Left kidney (tissue), 1 donor: ENCODE measurements at regions not wholly inside any gene's neighbourhood (a gene's known extent, or its start where the extent isn't known, plus 50 kb on each side); places are given as distances from the start of the nearest gene placed in this dataset.
A peak's percentile ranks its signal among the peaks of the same experiment; 100 is the strongest.
"Not testable (repeated sequence)": the region's sequence is repeated elsewhere in the genome, so short reads cannot be mapped to it uniquely, and the experiment has no call there.

ENCODE experiments used
- DNase-seq: peaks from one replicate; pipeline ENCODE4 v3.0.0-alpha.2; 2013

DNA sequence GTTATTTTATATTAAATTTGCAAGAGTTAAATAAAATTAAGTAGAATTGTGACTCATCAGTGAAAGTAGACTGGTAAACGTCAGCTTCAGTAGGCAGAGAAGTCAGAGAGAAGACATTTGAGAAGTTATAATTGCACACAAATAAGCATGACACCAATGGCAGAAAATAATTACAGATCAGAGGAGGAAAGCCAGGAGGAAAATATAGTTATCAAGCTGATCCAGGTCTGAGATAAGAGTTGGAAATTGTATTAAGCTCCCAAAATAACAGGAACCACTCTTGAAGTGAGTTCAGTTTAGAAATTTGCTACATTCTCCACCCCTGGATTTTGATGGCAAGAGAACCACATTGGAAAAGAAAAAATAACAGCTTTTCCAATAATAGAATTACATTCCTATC lies 533.8 kb upstream of the CHORDC1 start:
- no peak for DNase-seq

DNA sequence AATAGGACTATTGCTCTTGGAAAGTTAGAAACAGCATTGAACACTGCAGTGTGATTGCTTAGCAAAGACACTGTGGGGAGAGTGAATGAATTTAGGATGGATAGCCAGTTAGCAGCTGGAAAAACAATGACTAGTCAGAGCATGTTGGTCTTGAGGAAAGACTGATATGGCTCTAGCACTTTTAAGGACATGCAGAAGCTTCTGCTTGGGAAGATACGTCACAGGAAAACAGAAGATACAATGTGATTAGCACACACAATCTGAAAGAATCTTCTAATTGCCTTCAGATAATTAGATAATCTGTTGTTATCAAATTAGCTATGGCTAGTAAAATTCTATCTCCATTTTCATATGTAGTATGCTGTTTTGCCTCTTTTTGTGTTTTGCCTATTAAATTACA lies 530.7 kb upstream of the CHORDC1 start:
- no peak for DNase-seq

- no peak for DNase-seq
Measured at GRCh38 chr11:90747057-90747456, 524.2 kb upstream of the CHORDC1 start.

DNA sequence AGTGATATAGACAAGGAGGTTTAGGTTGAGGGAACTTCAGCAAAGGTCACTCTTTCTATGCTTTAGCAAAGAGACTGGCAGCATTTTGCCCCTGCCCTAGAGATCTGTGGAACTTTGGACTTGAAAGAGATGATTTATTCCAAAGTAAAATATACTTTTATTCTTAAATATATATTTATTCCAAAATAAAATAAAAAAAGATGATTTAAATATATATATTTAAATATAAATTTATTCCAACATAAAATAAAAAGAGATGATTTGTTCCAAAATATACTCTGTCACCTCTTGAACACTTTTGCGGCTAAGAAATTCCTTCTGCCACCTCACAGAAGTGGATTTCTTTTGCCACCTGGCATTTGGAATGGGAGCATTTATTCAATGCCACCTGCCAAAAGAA lies 521.3 kb upstream of the CHORDC1 start:
- DNase-seq = no peak

DNA sequence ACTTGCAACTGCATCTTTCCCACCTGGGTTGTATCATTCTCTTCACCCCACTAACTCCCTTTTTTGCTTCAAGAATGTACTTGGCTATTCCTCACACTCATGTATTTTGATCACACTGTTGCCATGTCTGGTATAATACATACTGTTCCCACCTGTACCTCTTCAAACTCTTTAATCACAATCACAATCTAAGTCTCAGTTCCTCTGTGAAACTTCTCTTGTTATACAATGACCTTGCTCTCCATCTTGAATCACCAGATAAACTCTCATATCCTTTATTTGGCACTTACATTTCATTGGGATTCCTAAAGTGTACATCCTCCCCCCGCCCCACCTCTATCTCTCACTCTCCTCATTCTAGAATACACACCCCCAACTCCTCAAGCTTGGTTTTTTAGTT lies 516.0 kb upstream of the CHORDC1 start:
- no peak for DNase-seq

GRCh38 chr11:90737444-90738050 lies 514.7 kb upstream of the CHORDC1 start:
- peak; percentile 65 for DNase-seq

DNA sequence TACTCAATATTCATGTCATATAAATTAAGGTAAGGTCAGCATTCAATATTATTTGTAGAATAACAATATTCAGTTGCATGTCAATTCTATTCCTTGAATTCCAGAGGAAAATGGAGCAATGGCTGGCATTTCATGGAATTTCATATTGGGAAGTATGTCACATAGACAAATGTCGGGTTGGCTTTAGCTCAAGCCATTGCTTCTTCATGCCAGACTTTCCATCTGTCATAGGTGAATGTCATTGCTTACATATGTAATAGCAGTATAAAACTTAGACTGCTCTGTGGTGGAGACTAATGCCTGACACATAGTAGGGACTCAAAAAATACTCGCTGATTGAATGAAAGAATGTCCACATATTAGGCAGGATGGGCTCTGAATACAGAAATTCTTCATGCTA lies 509.6 kb upstream of the CHORDC1 start:
- DNase-seq = no peak

GRCh38 chr11:90723475-90723874 lies 500.6 kb upstream of the CHORDC1 start:
- DNase-seq = no peak

- no peak for DNase-seq
Measured at GRCh38 chr11:90722552-90723190, 499.8 kb upstream of the CHORDC1 start.

GRCh38 chr11:90717522-90717921 lies 494.7 kb upstream of the CHORDC1 start:
- DNase-seq = no peak

DNA sequence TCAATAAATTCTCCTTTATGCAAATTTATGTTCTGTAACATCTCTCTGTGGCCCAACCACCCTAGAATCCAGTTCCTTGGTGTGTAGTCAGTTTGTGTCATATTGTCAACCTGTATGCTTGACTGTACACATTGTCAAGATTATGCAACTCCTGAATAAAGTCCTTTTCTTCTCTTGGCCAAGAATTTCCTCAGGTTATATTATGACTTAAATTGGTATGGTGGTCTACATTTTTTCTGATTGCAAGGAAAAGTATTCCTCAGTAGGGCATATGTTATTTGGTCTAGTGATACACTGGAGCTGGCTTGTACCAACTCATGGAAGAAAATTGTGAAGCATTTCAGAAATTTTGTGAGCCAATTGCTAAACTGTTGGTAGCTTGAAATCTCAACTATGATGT lies 482.8 kb upstream of the CHORDC1 start:
- no peak for DNase-seq

DNA sequence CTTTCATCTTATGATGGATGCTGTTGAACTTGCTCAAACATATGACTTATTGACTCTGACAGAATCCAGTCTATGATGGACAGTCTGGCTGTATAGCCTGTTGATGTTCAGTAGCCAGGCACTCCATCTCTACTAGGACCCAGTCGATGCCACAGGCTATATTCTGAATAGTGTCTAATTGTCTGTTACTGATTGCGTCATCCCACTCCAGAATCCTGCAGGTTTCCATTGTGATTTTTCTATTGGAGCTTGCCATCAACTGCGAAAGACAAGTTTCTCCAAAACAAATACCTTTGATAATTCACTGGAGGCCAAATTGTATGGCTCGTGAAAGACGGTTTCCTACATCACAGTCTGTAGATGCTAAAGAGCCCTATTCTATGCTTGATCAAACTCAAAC lies 481.7 kb upstream of the CHORDC1 start:
- DNase-seq = no peak

- no peak for DNase-seq
Measured at GRCh38 chr11:90701716-90702115, 478.9 kb upstream of the CHORDC1 start.

DNA sequence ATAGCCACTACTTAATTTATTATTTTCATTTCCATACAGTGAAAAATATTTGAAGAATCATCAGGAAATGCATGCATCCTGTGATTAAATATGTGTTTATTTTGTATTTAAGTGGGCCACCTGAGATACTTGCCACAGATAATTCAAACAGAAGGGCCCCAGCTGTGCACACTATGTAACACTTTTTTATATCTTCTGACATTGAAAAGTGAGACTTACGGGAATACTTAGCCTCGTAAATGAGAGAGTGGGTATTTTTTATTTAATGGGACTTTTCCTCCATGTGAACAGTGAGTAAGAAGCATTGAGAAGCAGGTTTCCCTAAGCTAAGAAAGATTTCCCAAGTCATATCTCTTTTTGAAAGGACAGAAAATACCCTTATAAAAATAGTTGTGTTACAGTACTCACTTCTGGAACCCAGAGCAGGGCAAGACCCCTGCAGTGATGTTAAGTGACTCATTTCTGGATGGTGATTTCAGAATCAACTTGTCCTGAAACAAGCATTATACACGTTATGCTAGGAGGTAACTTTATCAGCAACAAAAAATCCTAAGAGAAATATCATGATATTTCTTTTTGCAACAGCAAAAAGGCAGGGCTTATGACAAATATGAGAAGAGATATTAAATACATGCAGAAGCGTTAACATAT lies 478.1 kb upstream of the CHORDC1 start:
- DNase-seq = no peak

DNA sequence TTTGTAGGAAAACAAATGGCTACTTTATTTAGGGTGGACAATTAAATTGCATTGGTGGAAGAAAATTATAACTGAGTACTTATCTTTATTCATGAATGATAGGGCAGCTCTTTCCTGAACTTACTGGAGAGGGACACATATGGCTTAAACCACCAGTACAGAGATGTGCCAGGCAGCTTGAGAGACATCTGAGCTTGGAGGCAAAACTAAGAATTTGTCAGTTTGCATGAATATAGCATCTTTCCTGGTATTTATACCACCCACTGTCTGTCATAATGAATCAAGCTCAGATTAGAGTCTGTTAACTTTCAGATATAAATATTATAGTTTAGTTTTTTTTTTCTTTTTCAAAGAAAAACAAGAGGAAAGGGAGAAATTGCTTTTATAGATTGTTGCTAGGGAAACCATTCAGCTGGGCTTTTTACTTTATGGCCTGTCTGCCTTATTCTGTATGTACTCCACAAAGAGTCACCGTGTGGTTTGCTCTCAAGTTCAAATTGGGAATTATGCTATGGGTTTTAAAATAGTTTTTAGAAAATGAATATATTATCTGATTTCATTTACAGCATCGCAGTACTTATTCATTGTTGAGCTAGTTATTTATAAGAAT lies 477.0 kb upstream of the CHORDC1 start:
- DNase-seq = no peak

GRCh38 chr11:90698238-90698637 lies 475.4 kb upstream of the CHORDC1 start:
- DNase-seq = no peak

DNA sequence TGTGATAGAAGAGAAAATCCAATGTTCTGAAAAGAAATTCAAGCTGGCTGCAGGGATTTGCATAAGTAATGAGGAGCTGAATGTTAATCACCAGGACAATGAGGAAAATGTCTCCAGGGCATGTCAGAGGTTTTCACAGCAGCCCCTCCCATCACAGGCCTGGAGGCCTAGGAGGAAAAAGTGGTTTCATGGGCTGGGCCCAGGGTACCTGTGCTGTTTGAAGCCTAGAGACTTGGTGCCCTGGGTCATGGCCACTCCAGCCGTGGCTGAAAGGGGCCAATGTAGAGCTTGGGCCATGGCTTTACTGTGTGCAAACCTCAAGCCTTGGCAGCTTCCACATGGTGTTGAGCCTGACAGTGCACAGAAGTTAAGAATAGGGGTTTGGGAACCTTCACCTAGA lies 452.6 kb upstream of the CHORDC1 start:
- DNase-seq = not testable (repeated sequence)

DNA sequence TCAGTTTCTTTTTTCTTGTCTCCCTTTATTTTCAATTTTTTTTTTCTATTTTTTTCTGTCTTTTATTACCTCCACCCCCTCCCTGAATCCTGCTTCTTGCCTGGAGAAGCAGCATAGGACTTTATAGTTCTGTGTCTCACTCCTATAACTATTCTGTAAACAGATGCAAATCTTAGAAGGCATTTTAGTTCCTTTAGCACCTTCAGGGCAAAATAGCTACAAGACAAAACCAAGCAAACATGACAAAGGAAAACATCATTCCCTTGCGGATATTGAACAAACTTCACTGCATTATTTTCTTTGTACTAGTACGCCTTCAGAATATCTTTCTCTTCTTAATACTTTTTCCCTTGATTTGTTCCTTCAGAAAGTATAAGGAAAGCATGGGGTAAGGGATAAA lies 446.2 kb upstream of the CHORDC1 start:
- no peak for DNase-seq

- DNase-seq = no peak
Measured at GRCh38 chr11:90668502-90668901, 445.7 kb upstream of the CHORDC1 start.

GRCh38 chr11:90661233-90661632 lies 438.4 kb upstream of the CHORDC1 start:
- DNase-seq = no peak

GRCh38 chr11:90656171-90656570 lies 433.3 kb upstream of the CHORDC1 start:
- no peak for DNase-seq

- no peak for DNase-seq
Measured at GRCh38 chr11:90650153-90650552, 427.3 kb upstream of the CHORDC1 start.

DNA sequence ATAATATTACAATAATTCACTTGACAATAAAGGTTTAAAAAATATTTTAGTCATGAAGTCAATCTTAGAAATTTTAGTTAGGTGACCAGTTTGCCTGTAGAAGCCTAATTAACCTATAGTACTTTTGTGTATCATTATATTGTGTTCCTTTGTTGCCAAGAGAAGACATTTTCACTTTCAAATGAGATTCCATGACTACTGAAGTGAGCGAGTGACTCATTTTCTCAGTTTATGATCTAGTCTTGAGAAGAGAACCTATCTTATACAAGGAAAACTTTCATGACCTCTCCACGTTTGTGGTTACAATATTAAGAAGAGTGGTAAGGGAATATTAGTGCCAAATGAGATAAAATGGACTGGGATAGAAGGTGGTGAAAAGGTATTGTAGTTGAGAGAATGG lies 423.9 kb upstream of the CHORDC1 start:
- no peak for DNase-seq

GRCh38 chr11:90646266-90646665 lies 423.4 kb upstream of the CHORDC1 start:
- DNase-seq = no peak
